NT2/D1 (cell line): ENCODE measurements at regions not wholly inside any gene's neighbourhood (a gene's known extent, or its start where the extent isn't known, plus 50 kb on each side); places are given as distances from the start of the nearest gene placed in this dataset.

Experiments
- SUZ12 ChIP-seq: IDR thresholded peaks from 2 replicates; pipeline ENCODE4 v1.6.1; 2011; ENCODE audit not compliant: insufficient read length, insufficient read depth; ENCODE audit errors: extremely low read depth
- ZNF274 ChIP-seq: IDR thresholded peaks from 2 replicates; pipeline ENCODE4 v1.6.1; 2011; ENCODE audit warnings: mild to moderate bottlenecking, low read depth, low read length

DNA sequence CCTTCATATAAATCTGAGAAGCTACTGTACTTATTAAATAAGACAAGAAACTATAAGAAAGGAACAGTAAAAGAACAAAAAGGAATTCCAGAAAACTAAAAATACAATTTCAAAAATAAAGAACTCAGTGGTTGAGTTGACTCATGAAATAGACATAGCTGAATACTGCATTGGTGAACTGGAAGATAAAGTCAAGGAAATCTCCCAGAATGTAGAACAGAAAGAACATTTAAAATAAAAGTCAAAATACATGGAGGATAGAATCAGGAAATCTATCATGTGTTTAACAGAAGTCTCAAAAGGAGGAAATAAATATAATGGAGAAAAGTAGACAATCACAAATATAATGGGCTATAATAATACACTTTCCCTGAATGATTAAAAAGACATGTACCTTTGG is 136.4 kb upstream of the PMFBP1 start:
- no peak for TF ChIP-seq SUZ12
- no peak for TF ChIP-seq ZNF274
